BLaER1 treated with 17β-estradiol and CSF1 and Interleukin-3, amounts not matched to agents 10 nM and 100 nM (cell line): ENCODE measurements at regions not wholly inside any gene's neighbourhood (a gene's known extent, or its start where the extent isn't known, plus 50 kb on each side); places are given as distances from the start of the nearest gene placed in this dataset.

Experiments used
- H3K27ac ChIP-seq, 11 experiments: shearing (Covaris generic); formaldehyde crosslinking; 2 replicates each; pipeline ENCODE4 v1.8.1; 2022
- H3K27me3 ChIP-seq, 11 experiments: shearing (Covaris generic); formaldehyde crosslinking; 2 replicates each; pipeline ENCODE4 v1.8.1; 2022
- H3K36me3 ChIP-seq, 11 experiments: shearing (Covaris generic); formaldehyde crosslinking; 2 replicates each; pipeline ENCODE4 v1.8.1; 2022
- H3K4me1 ChIP-seq, 10 experiments: shearing (Covaris generic); formaldehyde crosslinking; 2 replicates each; pipeline ENCODE4 v1.8.1; 2022
- H3K4me2 ChIP-seq, 11 experiments: shearing (Covaris generic); formaldehyde crosslinking; 2 replicates each; pipeline ENCODE4 v1.8.1; 2022
- H3K4me3 ChIP-seq, 10 experiments: shearing (Covaris generic); formaldehyde crosslinking; 2 replicates each; pipeline ENCODE4 v1.8.1; 2022
- H3K9ac ChIP-seq, 11 experiments: shearing (Covaris generic); formaldehyde crosslinking; 2 replicates each; pipeline ENCODE4 v1.8.1; 2022
- H3K9me3 ChIP-seq, 11 experiments: shearing (Covaris generic); formaldehyde crosslinking; replicated peaks in 1 of 11; 2 replicates each; pipeline ENCODE4 v1.8.1; 2022
- H4K20me1 ChIP-seq, 11 experiments: shearing (Covaris generic); formaldehyde crosslinking; 2 replicates each; pipeline ENCODE4 v1.8.1; 2022
- Cebpa-rat ChIP-seq, 11 experiments: shearing (Covaris generic); IDR thresholded peaks; 2 replicates each; pipeline ENCODE4 v1.8.1; 2022

DNA sequence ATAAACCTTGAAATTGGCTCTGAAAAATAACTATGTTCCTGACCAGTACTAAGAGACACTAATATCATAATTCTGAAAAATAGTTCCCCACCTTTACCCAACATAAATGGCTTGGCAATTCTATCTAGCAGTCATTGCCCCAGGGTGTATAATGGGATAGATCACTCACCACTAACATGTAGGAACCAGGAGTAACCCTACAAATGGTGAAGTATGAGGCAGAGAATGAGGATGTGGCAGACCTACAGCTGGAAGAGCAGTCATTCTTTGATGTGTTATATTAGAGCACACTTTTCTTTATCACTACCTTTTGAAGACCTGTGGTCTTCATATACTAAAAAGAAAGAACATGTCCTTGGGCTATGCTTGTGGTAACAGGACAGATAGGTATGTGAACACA, 136.5 kb upstream of the SYNDIG1 start:
- H3K4me3 ChIP-seq: no peak overlapping the region
- no peak overlapping the region for H3K4me2 ChIP-seq
- H3K36me3 ChIP-seq: no peaks in the 10 kb centered on the region

DNA sequence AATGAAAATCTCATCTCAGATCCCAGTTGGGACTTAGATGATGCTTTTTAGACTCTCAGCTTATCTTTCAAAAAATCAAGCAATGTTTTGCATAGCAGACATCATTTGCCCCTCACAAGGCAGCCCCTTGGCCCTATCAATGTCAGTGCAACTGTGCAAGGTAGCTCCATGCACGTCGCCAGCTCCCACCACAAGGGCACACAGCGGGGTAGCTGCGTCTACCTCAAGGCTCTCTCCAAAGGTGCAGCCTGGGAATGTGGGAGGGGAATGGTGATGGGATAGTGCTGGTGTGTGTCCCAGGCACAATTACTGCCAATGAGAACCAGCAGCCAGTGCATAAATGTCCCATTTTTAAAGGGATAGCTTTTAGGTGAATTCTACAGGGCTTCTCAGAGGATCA, 137.5 kb upstream of the SYNDIG1 start:
- peaks cover 2 to 7% (median 6%) of the 10 kb centered on the region in 10 experiments; a peak in 19 of 20 replicates for H3K4me1 ChIP-seq

More for the DNA sequence above, 136.5 kb upstream of the SYNDIG1 start:
- TF ChIP-seq Cebpa-rat (IDR thresholded peaks at IDR 0.05): no peak
- Histone ChIP-seq H3K4me1 (peaks cover 12 to 17% (median 16%) of the 10 kb centered on the region in 10 experiments), H3K27ac (no peak overlapping the region), H3K9ac (no peak overlapping the region), H3K27me3 (no peaks in the 10 kb centered on the region), H3K9me3 (no peaks in the 10 kb centered on the region), H4K20me1 (no peaks in the 10 kb centered on the region)

DNA sequence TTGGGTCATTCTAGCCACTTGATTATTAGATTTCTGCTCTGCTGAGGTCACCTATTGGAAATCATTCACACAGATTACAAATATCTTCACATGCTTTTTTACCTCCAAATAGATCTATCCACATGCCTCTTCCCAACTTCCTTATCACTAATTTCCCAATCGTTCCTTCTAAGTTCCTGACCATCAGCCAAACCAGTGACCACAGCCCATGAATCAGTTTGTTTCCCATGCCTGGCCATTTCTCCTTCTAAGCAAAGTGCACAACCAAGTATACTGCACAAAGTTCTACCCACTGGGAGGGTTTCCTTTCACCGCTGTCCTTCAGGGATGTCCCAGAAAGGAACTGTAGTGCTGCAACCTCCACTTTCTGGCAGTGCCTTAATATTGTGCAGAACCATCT, 140.5 kb upstream of the SYNDIG1 start:
- Histone ChIP-seq H3K4me2 (no peak overlapping the region), H3K27me3 (no peaks in the 10 kb centered on the region), H3K4me1 (peaks cover 21 to 26% (median 23%) of the 10 kb centered on the region in 10 experiments), H3K4me3 (no peak overlapping the region), H3K9ac (no peak overlapping the region), H4K20me1 (no peaks in the 10 kb centered on the region), H3K9me3 (no peaks in the 10 kb centered on the region), H3K36me3 (no peaks in the 10 kb centered on the region), H3K27ac (no peak overlapping the region)
- no peak for TF ChIP-seq Cebpa-rat (IDR thresholded peaks at IDR 0.05)

More for the DNA sequence above, 137.5 kb upstream of the SYNDIG1 start:
- Histone ChIP-seq H3K9ac (no peak overlapping the region), H4K20me1 (no peaks in the 10 kb centered on the region), H3K4me3 (no peak overlapping the region), H3K27ac (no peak overlapping the region), H3K9me3 (no peaks in the 10 kb centered on the region), H3K27me3 (no peaks in the 10 kb centered on the region), H3K36me3 (no peaks in the 10 kb centered on the region), H3K4me2 (no peak overlapping the region)
- TF ChIP-seq Cebpa-rat (IDR thresholded peaks at IDR 0.05): no peak

DNA sequence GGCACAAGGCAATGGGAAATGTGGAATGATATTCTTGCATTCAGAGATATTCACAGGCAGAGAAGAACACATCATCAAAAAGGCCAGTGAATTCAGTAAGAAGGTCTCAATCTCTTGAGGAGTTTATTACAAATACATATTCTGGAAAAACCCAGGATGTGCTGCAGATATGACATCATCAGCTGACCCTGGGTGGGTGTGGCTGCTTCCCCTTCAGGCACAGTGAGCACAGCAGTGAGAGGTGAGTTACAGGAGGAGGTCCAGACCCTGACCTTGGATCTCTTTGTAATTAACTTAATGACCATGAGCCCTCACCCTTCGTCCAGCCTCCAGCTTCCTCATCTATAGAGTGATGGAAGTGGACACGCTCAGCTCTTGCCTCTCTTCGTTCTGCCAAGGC, 147.5 kb upstream of the SYNDIG1 start:
- Histone ChIP-seq H3K27ac (no peak overlapping the region), H3K4me1 (peaks cover 43 to 66% (median 50%) of the 10 kb centered on the region in 10 experiments), H3K9ac (no peak overlapping the region), H4K20me1 (no peaks in the 10 kb centered on the region), H3K36me3 (no peaks in the 10 kb centered on the region), H3K9me3 (no peaks in the 10 kb centered on the region), H3K27me3 (no peaks in the 10 kb centered on the region), H3K4me2 (no peak overlapping the region), H3K4me3 (no peak overlapping the region)
- no peak for TF ChIP-seq Cebpa-rat (IDR thresholded peaks at IDR 0.05)

DNA sequence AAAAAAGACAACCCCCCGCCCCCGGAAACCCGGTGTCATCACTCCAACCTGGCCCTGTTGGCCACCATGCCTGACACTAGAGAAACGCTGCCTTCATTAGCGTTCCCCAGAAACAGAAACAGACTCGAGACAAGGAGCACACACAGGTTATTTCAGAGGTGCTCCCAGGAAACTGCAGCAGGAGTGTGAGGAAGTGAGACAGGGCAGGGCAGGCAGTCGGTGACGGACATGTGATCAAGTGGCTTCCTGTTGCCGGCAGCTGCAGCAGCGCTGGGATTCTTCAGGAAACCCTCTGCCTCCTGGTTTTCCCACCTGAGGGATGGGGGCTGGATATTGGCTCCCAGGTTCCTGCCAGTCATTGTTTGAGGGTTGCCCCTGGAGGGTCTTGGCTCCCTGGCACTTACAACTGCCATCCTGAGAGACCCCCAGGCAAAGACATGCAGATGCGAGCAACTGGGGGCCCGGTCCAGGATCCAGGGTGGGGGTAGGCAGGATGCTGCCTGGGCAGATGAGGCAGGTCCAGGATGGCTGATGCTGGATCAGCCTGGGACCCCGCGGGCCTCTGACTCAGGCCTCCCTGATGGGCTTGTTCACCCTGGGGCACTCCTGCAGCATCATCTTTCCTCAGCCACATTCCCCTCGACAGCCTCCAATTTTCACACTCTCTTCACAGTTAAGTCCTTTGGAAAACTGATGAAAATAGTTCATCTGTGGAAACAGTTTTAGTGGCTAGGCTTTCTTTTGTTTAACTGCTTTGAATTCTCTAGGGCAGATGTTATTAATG, 150.7 kb upstream of the SYNDIG1 start:
- H3K4me1 ChIP-seq: peaks cover 20 to 48% (median 31%) of the 10 kb centered on the region in 10 experiments
- H3K27ac ChIP-seq: peak overlapping the region in 3 of 11 experiments; percentile 1 to 17 (median 12); a peak in 1 of 22 replicates
- H3K36me3 ChIP-seq: no peaks in the 10 kb centered on the region
- TF ChIP-seq Cebpa-rat (IDR thresholded peaks at IDR 0.05): no peak
- H3K27me3 ChIP-seq: no peaks in the 10 kb centered on the region
- H3K9me3 ChIP-seq: no peaks in the 10 kb centered on the region
- no peak overlapping the region for H3K4me3 ChIP-seq
- H4K20me1 ChIP-seq: no peaks in the 10 kb centered on the region
- H3K4me2 ChIP-seq: peak overlapping the region; percentile 56 to 87 (median 79)
- no peak overlapping the region for H3K9ac ChIP-seq

DNA sequence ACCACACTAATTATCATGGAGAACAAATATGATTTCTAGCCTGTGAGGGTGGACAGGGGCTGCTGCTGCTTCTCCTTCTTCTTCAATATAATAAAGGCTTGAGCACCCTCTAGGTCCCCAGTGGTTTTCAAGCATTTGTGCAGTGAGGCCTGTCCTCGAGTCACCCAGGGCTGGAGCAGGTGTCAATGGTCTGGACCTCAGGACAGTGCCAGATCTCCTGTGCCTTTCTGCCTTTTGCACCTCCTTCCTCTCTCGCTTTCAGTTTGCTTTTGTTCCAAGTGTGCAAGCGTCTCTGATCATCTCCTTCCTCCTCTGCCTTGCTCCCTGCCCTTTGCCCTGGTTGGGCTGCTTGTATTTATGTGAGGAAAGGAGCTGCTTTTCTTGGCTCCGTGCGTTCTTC, 152.2 kb upstream of the SYNDIG1 start:
- Histone ChIP-seq H3K4me1 (peaks cover 20 to 46% (median 29%) of the 10 kb centered on the region in 10 experiments), H3K9ac (no peak overlapping the region)

DNA sequence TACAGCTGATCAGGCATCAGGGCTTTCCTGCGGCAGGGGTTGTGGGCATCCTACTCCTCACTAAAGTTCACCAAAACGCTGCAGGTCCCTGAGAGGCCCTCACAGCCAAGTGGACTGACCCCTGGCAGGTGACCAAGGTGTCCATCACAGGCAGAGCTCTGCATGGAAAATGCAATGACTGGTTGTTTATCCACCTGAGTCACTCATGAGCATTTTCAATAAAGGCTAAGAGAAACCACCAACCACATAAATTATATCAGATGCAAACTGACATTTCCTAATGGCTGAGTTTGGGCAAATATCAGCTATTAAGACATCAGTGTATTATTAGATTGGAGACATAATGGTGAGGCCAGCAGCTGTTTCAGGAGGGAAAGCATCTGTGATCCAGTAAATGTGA, 152.7 kb upstream of the SYNDIG1 start:
- Histone ChIP-seq H3K4me1 (peaks cover 20 to 46% (median 29%) of the 10 kb centered on the region in 10 experiments), H3K27ac (no peak overlapping the region), H3K9me3 (no peaks in the 10 kb centered on the region), H3K4me2 (peak overlapping the region in 9 of 11 experiments; percentile 71 to 87 (median 80); a peak in 17 of 22 replicates), H4K20me1 (no peaks in the 10 kb centered on the region), H3K36me3 (no peaks in the 10 kb centered on the region), H3K27me3 (no peaks in the 10 kb centered on the region), H3K9ac (no peak overlapping the region), H3K4me3 (no peak overlapping the region)
- no peak for TF ChIP-seq Cebpa-rat (IDR thresholded peaks at IDR 0.05)

More for the DNA sequence above, 152.2 kb upstream of the SYNDIG1 start:
- no peaks in the 10 kb centered on the region for H3K27me3 ChIP-seq
- no peak overlapping the region; a peak in 1 of 22 replicates for H3K27ac ChIP-seq
- H3K36me3 ChIP-seq: no peaks in the 10 kb centered on the region
- no peaks in the 10 kb centered on the region for H3K9me3 ChIP-seq
- TF ChIP-seq Cebpa-rat (IDR thresholded peaks at IDR 0.05): no peak
- no peak overlapping the region for H3K4me3 ChIP-seq
- H3K4me2 ChIP-seq: peak overlapping the region in 10 of 11 experiments; percentile 33 to 87 (median 80); a peak in 19 of 22 replicates
- H4K20me1 ChIP-seq: no peaks in the 10 kb centered on the region

DNA sequence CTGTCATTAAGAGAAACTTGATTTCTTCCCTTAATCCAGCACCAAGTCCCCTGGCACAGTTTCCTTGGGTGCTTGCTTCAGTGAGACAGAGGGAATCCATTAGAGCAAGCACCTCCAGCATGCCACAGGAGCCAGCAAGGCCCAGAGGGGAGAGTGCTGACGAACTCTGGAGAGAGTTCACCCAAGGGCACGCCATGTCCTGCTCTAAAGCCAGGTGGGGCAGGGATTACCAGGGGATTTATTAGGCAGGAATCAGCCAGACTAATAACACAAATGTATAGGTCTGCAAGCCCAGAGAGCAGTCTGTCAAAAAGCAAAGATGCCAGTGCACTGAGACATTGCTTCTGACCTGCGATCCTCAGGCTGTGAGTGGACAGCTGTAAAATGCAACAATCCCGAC, 155.4 kb upstream of the SYNDIG1 start:
- H3K4me3 ChIP-seq: no peak overlapping the region
- no peaks in the 10 kb centered on the region for H3K36me3 ChIP-seq
- no peak for TF ChIP-seq Cebpa-rat (IDR thresholded peaks at IDR 0.05)
- H3K9ac ChIP-seq: no peak overlapping the region
- H3K9me3 ChIP-seq: no peaks in the 10 kb centered on the region
- no peak overlapping the region for H3K4me2 ChIP-seq
- H3K27me3 ChIP-seq: no peaks in the 10 kb centered on the region
- H4K20me1 ChIP-seq: no peaks in the 10 kb centered on the region
- no peak overlapping the region for H3K27ac ChIP-seq
- H3K4me1 ChIP-seq: peaks cover 20 to 29% (median 28%) of the 10 kb centered on the region in 10 experiments

DNA sequence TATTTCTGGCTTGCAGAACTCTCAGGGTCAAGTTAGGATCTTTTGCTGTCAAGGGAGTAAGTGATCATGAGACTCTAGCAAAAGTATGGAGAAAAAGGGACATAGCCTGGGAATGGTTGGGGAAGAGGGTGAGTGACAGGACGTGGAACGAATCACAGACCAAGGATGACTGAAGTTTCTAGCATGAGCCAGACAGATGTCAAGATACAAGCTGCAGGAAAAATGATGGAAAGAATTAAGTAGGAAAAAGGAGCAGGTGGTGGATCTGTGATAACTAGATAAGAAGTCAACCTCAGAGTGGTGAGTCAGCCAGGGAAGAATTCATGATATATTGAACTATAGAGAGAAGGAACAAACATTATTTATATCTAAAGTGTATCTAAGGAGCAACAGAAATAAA, 159.8 kb upstream of the SYNDIG1 start:
- no peak for TF ChIP-seq Cebpa-rat (IDR thresholded peaks at IDR 0.05)
- Histone ChIP-seq H3K4me1 (peaks cover 9 to 16% (median 12%) of the 10 kb centered on the region in 10 experiments; a peak in 19 of 20 replicates), H3K9me3 (no peaks in the 10 kb centered on the region), H3K4me2 (no peak overlapping the region), H3K9ac (no peak overlapping the region), H3K27ac (no peak overlapping the region), H3K27me3 (no peaks in the 10 kb centered on the region), H4K20me1 (no peaks in the 10 kb centered on the region), H3K36me3 (no peaks in the 10 kb centered on the region), H3K4me3 (no peak overlapping the region)
